Erythroblast (primary cell): ENCODE measurements at regions not wholly inside any gene's neighbourhood (a gene's known extent, or its start where the extent isn't known, plus 50 kb on each side); places are given as distances from the start of the nearest gene placed in this dataset.

Experiments used
- GATA1 ChIP-seq: IDR thresholded peaks from 2 replicates; pipeline ENCODE4 v1.6.1; 2011; ENCODE audit warnings: low read depth, mild to moderate bottlenecking, control low read depth, low read length, moderate library complexity
- POLR2A ChIP-seq: IDR thresholded peaks from 2 replicates; pipeline ENCODE4 v1.6.1; 2011; ENCODE audit warnings: mild to moderate bottlenecking, low read length

GRCh38 chr22:26775394-26775793, 118.0 kb downstream of the MIAT start:
- TF ChIP-seq POLR2A (no peak), GATA1 (no peak)
